Tibial nerve (tissue), 4 donors: ENCODE measurements at regions not wholly inside any gene's neighbourhood (a gene's known extent, or its start where the extent isn't known, plus 50 kb on each side); places are given as distances from the start of the nearest gene placed in this dataset.

Experiments used
- CTCF ChIP-seq, 5 experiments: fragments of 200-600 bp in 3 of 5; fragments of 450-650 bp in 2 of 5; sonication (generic) in 3 of 5; IDR thresholded peaks; one replicate each; pipeline ENCODE4 v1.5.1; 2016 to 2019; ENCODE audit warnings: antibody characterized with exemption in 5 of 5, mild to moderate bottlenecking in 3 of 5, moderate library complexity in 2 of 5
- EP300 ChIP-seq, 2 donors: sonication (generic); formaldehyde crosslinking; IDR thresholded peaks; one replicate each; pipeline ENCODE4 v1.6.1; 2017; ENCODE audit warnings: antibody characterized with exemption in 2 of 2, mild to moderate bottlenecking in 1 of 2
- POLR2A ChIP-seq, 2 donors: fragments of 450-650 bp; IDR thresholded peaks; one replicate each; pipeline ENCODE4 v1.6.1; 2017; ENCODE audit warnings: antibody characterized with exemption in 2 of 2, mild to moderate bottlenecking in 2 of 2, moderate library complexity in 2 of 2

- no peak for TF ChIP-seq EP300 (IDR thresholded peaks at IDR 0.05)
- no peak for TF ChIP-seq POLR2A (IDR thresholded peaks at IDR 0.05)
- TF ChIP-seq CTCF (IDR thresholded peaks at IDR 0.05) = no peak
These were observed 177.0 kb upstream of the RASGEF1B start for GRCh38 chr4:81648576-81649275.
